HT-29 (cell line): ENCODE measurements at regions not wholly inside any gene's neighbourhood (a gene's known extent, or its start where the extent isn't known, plus 50 kb on each side); places are given as distances from the start of the nearest gene placed in this dataset.
"Not testable (repeated sequence)": the region's sequence is repeated elsewhere in the genome, so short reads cannot be mapped to it uniquely, and the experiment has no call there.

ENCODE experiments used
- DNase-seq: peaks from one replicate; pipeline ENCODE4 v3.0.0-alpha.2; 2015; ENCODE audit warnings: low spot score

DNA sequence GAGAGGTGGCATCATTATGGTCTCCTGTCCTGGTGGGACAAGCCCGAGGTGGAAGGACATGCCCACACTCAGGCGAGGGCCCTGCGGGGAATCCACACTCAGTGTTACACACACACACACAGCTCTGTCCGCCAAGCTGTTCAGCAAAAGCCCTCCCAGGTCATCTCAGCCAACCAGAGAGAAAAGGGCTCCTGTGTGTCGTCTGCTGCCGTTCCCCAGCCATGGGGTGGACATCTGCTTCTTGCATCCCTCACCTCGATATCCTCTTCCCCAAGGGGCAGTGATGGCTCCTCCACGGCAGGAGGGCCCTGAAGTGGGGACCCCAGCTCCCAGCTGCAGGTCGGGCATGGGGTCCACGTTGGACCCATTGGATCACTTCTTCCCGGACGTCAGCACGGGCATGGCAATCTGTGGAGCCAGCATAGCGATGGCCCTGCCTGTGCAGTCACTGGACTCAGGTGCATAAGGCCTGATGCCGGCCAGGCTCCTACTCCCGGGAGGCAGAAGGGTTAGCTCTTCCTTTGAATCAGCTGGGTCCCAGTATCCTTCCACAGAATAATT, 290.1 kb downstream of the C16orf95 start:
- DNase-seq, result no peak

DNA sequence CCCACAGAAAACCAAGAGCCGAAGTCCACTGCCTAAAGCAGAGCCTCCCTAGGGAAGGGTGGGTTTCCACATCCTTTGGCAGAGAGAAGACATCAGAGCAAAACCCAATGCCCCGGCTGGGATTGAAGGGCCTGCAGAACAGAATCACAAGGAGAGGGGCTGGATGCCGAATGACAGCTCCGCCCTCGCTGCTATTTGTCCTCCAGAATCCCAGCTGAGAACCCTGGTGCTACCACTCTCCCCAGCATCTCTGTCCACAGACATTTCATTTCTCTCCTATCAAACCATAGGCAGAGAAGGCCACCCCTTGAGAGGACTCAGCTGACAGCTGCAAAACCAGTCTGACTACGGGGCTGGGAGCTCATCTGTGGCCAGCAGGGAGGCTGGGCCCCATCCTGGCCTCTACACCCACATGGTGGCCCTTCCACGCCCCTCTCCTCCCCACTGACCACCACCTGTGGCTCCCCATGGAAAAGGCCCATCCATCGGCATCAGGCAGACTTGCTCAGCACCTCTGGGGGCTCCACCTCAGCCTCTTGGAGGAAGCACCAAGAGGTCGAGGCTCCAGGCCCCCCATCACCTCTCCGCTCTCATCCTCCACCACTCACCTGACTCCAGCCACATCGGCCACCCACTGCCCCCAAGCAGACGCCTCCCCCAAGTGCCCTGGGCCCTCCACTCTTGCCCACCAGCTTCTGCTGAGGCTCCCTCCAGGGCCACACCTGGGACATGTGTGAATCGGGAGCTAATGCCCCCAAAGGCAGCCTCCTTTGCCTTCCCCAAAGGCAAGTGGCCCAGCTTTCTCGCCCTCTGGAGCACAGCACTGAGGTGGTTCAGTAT, 288.5 kb downstream of the C16orf95 start:
- DNase-seq, result no peak

DNA sequence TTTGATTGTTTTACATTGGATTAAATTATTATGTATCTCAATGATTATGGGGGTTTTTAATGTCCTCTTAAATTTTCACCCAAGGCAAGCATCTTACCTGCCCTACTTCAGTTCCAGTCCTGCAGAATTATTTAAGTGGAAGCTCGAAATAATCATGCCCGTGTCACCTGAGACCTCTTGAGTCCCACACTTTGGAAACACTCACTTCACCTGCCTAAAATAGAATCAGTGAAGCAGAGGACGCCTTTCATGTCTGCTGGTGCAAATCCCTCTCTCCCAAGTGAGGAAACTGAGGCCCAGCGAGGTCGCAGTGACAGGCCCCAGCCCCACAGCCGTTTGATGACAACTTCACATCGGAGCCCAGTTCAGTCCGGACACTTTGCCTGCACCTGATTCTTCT, 284.6 kb downstream of the C16orf95 start:
- DNase-seq, result no peak

GRCh38 chr16:87033021-87033471, 284.1 kb downstream of the C16orf95 start:
- no peak for DNase-seq

- DNase-seq, result no peak
Measured at GRCh38 chr16:87033541-87034300, 283.5 kb downstream of the C16orf95 start.

DNA sequence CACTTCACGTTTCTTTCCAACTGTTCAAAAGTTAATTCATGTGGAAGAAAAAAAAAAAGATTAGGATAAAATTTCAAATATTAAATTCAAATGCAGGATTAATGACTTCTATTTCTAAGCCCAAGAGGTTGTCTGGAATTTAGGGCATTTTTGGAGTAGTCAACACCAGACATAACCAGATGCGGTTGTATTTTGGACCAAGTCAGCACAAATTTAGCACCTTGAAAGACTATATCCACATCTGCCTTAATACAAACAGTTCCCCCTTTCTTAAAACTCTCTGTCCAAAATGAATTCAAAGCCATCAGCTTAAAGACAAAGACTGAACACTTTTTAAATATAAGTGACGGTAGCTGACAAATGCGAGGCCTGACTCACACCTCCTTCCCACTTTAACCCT, 282.9 kb downstream of the C16orf95 start:
- no peak for DNase-seq

GRCh38 chr16:87035053-87035452, 282.1 kb downstream of the C16orf95 start:
- DNase-seq, result no peak

- no peak for DNase-seq
Measured at GRCh38 chr16:87037012-87037411, 280.2 kb downstream of the C16orf95 start.

DNA sequence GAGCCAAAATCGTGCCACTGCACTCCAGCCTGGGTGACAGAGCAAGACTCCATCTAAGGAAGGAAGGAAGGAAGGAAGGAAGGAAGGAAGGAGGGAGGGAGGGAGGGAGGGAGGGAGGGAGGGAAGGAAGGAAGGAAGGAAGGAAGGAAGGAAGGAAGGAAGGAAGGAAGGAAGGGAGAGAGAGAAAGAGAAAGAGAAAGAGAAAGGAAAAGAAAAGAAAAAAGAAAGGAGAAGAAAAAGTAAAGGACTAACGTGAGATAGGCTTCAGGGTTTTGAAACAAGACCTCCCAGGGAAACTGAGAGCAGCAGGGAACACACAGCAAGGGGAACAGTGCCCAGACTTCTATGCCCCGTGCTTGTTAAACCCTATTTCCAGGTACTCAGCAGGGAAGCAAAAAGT, 278.7 kb downstream of the C16orf95 start:
- DNase-seq, result not testable (repeated sequence)

DNA sequence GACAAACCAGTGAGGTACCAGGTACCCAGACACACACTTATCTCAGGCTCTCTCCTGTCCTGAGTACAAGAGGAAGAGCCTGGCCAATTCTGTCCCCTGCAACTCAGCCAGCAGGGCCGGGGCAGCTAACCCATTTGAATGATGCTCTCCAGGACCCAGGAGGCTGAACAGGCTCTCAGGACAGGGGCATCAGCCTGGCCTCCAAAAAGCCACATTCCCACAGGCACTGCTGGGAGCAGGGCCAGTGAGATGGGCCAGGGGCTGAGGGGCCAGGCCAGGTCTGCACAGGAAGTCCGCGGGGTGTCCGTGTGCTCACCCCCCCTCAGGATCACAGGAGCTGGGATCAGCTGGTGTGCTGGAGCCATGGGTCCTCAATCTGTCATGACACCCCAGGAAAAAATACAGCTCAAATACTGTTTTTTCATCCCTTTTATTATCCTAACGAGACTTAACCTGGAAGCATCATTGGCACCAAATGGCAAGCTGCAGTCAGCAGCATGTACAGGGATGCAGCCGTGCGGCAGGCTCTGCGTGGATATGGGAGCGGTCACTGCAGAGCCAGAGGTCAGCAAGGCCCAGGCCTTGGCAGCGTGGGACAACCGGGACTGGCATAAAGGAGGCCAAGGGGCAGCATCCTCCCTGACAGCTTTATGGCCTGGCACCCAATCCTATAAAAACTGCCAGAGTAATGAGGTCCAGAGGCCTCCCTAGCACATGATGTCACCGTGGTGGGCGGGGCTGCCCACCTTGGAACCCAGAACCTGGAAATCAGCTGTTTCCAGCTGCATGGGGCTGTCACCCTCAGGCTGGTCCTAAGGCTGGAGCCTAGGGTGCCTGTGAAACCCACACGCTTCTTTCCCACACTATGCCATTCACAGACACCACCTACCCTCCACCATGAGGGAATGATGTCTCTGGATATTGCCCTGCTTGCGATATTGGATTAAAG, 276.7 kb downstream of the C16orf95 start:
- DNase-seq, result no peak

- DNase-seq, result no peak
Measured at GRCh38 chr16:87041286-87041685, 275.9 kb downstream of the C16orf95 start.

DNA sequence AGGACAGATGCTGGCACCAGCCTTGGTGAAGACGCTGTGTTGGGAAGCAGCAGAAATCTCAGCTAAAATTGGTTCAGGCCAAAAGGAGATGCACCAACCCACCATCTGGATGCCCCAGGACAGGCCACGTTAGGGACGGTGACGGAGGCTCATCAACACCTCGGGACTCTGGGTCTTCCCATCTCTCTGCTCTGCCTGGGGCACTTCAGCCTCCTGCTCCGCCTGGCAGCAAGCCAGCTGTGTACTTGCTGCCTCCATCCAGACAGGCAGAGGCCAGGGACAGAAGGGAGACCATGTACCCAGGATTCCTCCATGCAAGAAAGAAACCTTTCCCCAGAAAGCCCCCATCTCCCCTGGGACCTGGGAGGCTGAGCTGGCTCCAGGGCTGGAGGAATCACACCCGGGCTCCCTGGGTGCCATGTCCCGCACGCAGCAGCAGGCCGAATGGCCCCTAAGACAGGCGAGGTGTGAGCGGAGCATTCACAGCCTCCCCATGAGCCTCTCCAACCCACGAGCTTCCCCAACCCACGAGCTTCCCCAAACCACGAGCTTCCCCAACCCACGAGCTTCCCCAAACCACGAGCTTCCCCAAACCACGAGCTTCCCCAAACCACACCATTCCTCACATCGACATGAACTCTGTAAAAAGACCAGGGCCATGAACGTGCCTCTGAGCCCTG, 274.5 kb downstream of the C16orf95 start:
- no peak for DNase-seq

GRCh38 chr16:87043231-87044031, 273.8 kb downstream of the C16orf95 start:
- no peak for DNase-seq

- DNase-seq, result no peak
Measured at GRCh38 chr16:87044032-87044382, 273.2 kb downstream of the C16orf95 start.

- DNase-seq, result no peak
Measured at GRCh38 chr16:87044829-87045228, 272.4 kb downstream of the C16orf95 start.

DNA sequence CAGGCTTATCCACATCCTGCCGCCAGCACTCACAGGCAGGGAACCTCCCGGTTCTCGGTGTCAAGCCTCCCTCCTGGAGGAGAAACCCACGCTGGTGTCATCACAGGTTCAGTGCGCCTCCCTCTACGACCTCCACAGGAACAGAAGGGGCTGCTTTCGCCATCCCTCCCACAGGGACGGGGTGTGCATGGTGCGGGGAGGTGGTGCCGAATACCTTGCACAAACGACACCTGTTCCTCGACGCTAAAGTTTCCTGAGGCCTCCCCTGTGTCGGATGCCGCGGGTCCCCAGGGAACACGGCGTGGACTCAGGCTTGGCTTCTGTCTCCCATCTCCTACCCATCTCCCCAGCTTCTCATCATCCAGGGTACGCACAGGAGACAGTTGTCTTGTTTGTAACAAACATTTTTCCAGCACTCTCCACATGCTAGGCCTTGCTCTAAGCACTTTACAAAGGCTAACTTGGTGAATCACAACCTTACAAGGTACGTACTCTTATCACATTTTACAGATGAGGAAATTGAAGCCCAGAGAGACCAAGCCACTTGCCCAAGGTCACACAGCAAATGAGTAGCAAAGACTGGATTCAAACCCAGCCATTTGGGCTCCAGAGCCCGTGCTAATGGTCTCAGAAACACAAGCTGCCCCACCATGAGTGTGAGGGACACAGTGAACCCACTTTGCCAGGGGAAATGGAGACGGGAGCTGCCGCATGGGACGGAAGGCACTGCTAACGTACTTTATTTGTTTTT, 271.6 kb downstream of the C16orf95 start:
- no peak for DNase-seq

GRCh38 chr16:87046235-87046634, 271.0 kb downstream of the C16orf95 start:
- DNase-seq, result no peak

DNA sequence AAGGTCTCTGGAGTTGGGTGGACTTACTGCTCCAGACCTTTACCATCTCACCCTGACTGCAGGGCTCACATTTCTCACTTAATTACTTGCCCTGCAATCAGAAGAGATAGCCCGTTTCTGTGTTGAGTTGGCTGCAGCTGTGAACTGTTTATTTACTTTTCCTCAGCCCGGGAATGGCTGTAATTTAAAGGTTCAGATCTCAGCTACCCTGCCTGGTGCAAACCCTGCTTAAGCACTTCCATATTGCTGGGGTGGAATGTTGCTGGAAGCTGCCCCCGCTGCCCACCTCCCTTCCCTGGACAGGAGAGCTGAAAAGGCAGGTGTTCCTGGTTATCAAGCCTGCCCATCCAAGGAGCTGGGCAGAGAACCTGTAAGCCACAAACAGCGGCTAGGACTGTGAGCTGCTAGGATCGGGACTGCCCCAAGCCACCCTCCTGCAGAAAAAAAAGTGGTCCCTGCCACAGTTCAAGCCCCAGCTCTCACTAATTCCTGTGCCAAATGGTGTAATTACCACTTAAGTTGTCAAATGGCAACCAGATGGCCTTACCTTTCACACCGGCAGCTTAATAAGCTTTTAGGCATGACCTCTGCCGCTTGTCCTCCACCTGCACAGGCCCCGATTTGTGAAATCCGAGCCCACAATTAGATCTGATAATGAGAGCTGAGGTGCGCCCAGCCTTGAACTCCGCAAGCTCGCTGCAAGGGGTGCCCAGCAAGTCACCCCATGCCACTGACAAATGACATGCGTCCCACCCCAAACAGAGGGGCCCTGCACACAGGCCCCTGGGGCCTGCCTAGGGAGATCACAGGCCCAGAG, 269.8 kb downstream of the C16orf95 start:
- no peak for DNase-seq
